Effector memory CD8-positive, alpha-beta T cell (primary cell): ENCODE measurements at regions not wholly inside any gene's neighbourhood (a gene's known extent, or its start where the extent isn't known, plus 50 kb on each side); places are given as distances from the start of the nearest gene placed in this dataset.

ENCODE experiments used
- ATAC-seq: fragments of 150-1000 bp; cut with Tn5 transposase; replicated peaks from 2 replicates; pipeline ENCODE4 v1.10.0; 2021; ENCODE audit warnings: mild to moderate bottlenecking, moderate library complexity
- DNase-seq, 3 experiments: peaks; one replicate each; pipeline ENCODE4 v3.0.0; 2021
- H3K27ac Mint-ChIP-seq, 2 donors: one replicate each; pipeline ENCODE4 v1.8.0; 2022; ENCODE audit warnings: mild to moderate bottlenecking in 2 of 2, mixed read lengths in 2 of 2, moderate library complexity in 2 of 2
- H3K27me3 Mint-ChIP-seq, 2 donors: one replicate each; pipeline ENCODE4 v1.8.0; 2022; ENCODE audit warnings: mixed read lengths in 2 of 2
- H3K36me3 Mint-ChIP-seq: one replicate; pipeline ENCODE4 v1.8.0; 2022; ENCODE audit warnings: mild to moderate bottlenecking, moderate library complexity, mixed read lengths; ENCODE audit not compliant: insufficient read depth
- H3K4me1 Mint-ChIP-seq, 2 donors: one replicate each; pipeline ENCODE4 v1.8.0; 2022; ENCODE audit warnings: low read depth in 2 of 2, mixed read lengths in 2 of 2
- H3K4me3 Mint-ChIP-seq, 2 donors: one replicate each; pipeline ENCODE4 v1.8.0; 2022; ENCODE audit warnings: mild to moderate bottlenecking in 2 of 2, mixed read lengths in 2 of 2, moderate library complexity in 2 of 2
- H3K9me3 Mint-ChIP-seq, 2 donors: one replicate each; pipeline ENCODE4 v1.8.0; 2022; ENCODE audit warnings: mixed read lengths in 2 of 2

DNA sequence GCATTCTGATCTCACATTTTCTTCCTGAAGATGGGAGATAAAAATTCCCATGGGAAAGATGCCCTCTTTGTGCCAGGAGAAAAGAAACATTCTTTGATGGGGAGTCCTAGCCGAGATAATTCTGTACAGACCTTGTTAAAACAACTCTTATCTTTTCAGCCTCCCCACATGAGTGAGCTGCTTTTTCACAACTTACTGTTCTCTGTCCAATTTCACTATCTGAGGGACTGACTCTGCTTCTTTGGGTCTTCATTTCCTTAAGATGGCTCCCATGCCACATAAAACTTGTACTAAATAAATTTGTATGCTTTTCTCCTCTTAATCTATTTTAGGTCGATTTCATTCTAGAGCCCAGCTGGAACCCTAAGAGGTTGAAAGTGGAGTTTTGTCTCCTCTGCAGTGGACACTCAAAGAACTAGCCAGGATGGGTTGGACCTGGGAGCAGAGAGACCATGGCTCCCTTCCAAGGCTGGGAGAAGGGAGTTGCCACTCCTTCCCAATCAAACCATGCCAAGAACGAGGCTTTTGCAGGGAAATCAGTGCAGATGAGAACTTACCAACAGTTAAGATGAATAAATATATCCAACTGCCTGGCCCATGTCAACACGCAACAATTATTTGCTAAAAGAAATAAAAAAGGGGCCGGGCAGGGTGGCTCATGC lies 285.8 kb upstream of the SULF2 start:
- H3K9me3 Mint-ChIP-seq, result no peaks in the 10 kb centered on the region
- no peaks in the 10 kb centered on the region for H3K36me3 Mint-ChIP-seq
- H3K4me3 Mint-ChIP-seq, result no peak overlapping the region
- no peak overlapping the region for H3K27ac Mint-ChIP-seq
- no peaks in the 10 kb centered on the region for H3K4me1 Mint-ChIP-seq
- H3K27me3 Mint-ChIP-seq, result peaks cover 20 to 33% of the 10 kb centered on the region in 2 donors
- DNase-seq (no peak), ATAC-seq (no peak)

DNA sequence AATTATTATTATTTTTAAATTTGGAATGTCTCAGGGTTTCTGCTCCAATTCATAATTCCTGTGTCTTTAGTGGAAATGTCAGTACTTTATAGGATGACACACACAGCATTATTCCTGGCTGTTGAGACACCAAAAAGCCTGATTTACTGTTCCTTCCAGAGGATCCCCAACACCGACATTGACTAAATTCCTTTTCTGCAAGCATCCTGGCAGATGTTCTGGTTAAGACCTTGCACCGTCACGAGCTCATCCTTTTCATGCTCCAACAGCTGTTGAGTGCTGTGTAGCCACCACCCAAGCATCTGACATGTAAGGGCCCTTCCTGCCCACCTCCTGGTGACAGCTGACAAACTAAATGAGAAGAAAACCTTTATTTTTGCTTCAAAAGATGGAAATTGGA lies 284.3 kb upstream of the SULF2 start:
- Mint-ChIP-seq H3K4me1 (no peaks in the 10 kb centered on the region), H3K27ac (no peak overlapping the region)

DNA sequence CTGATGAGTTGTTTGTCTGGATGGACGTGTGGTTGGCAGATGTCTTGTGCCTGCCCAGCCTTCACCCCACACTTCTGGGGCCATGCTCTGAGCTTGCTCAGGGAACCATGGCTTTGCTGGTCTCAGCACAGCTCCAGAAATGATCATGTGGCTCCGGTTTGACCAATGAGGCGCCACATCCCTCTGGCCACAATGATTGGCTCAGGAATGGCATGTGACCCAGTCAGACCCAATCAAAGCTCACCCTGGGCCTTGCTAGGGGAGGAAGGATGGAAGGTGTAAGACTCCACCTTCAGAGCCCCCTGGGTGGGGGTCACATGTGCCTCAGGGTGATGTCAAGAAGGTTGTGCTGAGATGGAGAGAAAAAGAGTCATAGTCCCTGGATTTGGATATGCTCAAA lies 281.6 kb upstream of the SULF2 start:
- H3K9me3 Mint-ChIP-seq, result no peaks in the 10 kb centered on the region
- no peak for DNase-seq
- no peak overlapping the region for H3K4me3 Mint-ChIP-seq
- H3K27me3 Mint-ChIP-seq, result peaks cover 12 to 32% of the 10 kb centered on the region in 2 donors
- ATAC-seq, result no peak
- no peaks in the 10 kb centered on the region for H3K36me3 Mint-ChIP-seq
- no peaks in the 10 kb centered on the region for H3K4me1 Mint-ChIP-seq
- no peak overlapping the region for H3K27ac Mint-ChIP-seq

More for the DNA sequence above, 284.3 kb upstream of the SULF2 start:
- Mint-ChIP-seq H3K27me3 (peaks cover 12 to 26% of the 10 kb centered on the region in 2 donors), H3K36me3 (no peaks in the 10 kb centered on the region), H3K4me3 (no peak overlapping the region), H3K9me3 (no peaks in the 10 kb centered on the region)
- DNase-seq, result no peak
- ATAC-seq, result no peak

DNA sequence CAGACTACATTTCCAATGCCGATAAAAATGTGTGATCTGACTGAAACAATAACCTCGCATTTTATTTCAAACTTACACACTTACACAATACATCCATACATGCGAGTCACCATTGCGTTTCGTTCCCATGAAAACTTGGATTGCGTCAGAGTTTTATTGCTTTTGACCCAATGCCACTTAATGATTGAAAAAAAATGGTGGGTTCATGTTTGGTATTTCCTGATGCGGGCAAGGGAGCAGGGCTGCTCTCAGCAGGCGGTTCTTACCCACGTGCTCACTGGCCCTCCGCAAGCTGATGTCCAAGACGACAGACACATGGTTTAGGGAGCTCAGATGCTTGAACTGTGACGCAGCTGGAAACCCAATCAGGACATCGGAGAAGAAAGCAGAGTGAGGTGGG lies 281.0 kb upstream of the SULF2 start:
- no peak overlapping the region for H3K27ac Mint-ChIP-seq
- no peak for ATAC-seq
- no peaks in the 10 kb centered on the region for H3K9me3 Mint-ChIP-seq
- no peak for DNase-seq
- no peaks in the 10 kb centered on the region for H3K4me1 Mint-ChIP-seq
- H3K36me3 Mint-ChIP-seq, result no peaks in the 10 kb centered on the region
- no peak overlapping the region for H3K4me3 Mint-ChIP-seq
- H3K27me3 Mint-ChIP-seq, result peaks cover 12 to 31% of the 10 kb centered on the region in 2 donors

DNA sequence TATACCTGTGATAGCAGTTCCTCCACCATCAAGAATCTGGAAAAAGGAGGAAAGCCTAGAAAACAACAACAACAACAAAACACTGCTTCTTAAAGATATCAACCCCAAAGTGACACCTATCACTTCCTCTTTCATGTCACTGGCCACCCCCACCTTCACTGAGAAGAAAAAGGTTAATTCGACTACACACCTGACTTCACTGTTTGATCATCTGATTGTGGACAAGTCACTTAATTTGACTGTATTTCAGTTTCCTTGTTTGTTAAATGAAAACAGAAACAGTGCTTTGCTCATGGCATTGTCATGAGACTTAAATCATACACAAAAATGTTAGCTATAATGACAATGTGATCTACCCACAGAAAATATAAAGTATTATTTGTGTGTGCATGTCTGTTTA lies 280.6 kb upstream of the SULF2 start:
- Mint-ChIP-seq H3K36me3 (no peaks in the 10 kb centered on the region), H3K4me3 (no peak overlapping the region), H3K4me1 (no peaks in the 10 kb centered on the region), H3K9me3 (no peaks in the 10 kb centered on the region), H3K27ac (no peak overlapping the region), H3K27me3 (peaks cover 12 to 27% of the 10 kb centered on the region in 2 donors)
- ATAC-seq (no peak), DNase-seq (no peak)

DNA sequence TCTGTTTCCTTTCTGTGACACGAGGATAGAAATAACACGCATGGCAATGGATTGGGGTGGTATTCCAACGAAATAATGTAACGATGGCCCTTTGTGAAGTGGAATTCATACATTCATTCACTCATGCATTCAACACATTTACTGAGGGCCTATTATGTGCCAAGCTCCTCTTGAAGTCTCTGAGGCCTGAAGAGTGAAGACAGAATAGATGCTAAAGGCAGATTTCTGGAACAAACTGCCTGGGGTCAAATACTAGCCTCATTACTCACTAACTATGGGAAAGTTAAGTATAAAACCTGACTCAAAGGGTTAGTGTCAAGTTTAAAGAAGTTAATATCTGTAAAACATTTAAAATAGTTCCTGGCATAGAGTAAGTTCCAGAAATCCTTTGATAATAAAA lies 279.6 kb upstream of the SULF2 start:
- Mint-ChIP-seq H3K36me3 (no peaks in the 10 kb centered on the region), H3K27me3 (peaks cover 4 to 18% of the 10 kb centered on the region in 2 donors), H3K4me3 (no peak overlapping the region), H3K4me1 (no peaks in the 10 kb centered on the region), H3K27ac (no peak overlapping the region), H3K9me3 (no peaks in the 10 kb centered on the region)
- DNase-seq, result no peak
- ATAC-seq, result no peak

DNA sequence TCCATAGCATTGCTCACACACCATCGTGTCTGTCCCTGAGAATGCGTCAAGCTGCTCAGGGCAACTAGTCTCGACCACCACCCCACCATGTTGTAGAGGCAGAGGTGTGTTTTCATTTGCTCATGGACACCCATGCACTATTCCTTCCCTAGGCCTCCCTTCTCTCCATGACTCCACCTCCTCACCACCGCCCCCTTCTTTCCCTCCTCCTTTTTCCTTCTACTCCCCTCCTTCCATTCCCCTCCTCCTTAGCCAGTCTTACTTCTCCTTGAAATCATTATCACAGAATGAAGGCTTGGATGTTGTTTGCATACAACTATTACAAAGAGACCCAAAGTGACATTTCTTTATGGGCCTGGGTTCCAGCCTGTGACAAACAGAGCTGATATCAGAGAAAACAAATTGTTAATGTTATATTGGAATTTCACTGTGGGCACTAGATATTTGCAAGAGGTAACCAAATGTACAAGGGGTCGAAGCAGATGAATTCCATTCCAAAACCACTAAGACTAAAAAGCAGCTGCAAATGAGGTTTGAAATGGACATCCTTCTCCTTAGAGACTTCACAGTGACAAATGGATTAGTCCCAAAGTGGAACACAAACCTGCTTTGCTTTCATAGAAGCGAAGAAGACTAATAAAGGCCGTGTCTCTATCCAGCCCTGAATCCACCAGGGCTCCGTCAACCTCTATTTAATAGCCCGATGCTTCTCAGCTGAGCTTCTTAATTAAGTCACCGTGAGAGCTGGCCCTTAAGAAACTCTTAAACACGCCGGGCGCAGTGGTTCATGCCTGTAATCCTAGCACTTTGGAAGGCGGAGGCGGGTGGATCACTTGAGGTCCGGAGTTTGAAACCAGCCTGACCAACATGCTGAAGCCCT lies 275.8 kb upstream of the SULF2 start:
- Mint-ChIP-seq H3K27me3 (peaks cover 0 to 26% of the 10 kb centered on the region in 2 donors), H3K9me3 (no peaks in the 10 kb centered on the region), H3K36me3 (no peaks in the 10 kb centered on the region), H3K27ac (no peak overlapping the region), H3K4me3 (no peak overlapping the region), H3K4me1 (no peaks in the 10 kb centered on the region)
- DNase-seq, result no peak
- ATAC-seq, result no peak

DNA sequence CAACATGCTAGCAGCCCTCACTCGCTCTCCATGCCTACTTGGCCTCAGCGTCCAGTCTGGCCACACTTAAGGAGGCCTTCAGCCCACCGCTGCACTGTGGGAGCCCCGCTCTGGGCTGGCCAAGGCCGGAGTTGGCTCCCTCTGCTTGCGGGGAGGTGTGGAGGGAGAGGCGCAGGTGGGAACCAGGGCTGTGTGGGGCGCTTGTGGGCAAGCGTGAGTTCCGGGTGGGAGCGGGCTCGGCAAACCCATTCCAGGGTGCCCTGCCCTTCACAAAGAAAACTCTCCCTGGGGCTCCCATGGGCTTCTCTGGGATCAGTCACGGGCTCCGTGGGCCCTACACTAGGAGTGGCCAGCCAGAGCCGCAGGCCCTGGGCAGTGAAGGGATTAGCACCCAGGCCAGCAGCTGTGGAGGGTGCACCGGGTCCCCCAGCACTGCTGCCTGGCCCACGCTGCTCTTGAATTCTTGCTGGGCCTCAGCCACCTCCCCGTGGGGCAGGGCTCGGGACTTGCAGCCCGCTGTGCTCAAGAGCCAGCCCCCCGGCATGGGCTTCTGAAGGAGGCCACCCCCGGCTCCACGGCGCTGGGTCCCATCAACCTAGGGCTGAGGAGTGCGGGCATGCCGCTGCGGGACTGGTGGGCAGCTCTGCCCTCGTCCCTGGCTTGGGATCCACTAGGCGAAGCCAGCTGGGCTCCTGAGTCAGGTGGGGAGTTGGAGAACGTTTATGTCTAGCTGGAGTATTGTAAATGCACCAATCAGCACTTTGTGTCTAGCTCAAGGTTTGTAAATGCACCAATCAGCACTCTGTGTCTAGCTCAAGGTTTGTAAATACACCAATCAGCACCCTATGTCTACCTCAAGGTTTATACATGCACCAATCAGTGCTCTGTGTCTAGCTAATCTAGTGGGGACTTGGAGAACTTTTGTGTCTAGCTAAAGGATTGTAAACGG lies 273.6 kb upstream of the SULF2 start:
- ATAC-seq, result no peak
- no peak overlapping the region for H3K4me3 Mint-ChIP-seq
- H3K4me1 Mint-ChIP-seq, result no peaks in the 10 kb centered on the region
- H3K9me3 Mint-ChIP-seq, result no peaks in the 10 kb centered on the region
- no peak for DNase-seq
- H3K27ac Mint-ChIP-seq, result no peak overlapping the region
- H3K27me3 Mint-ChIP-seq, result peaks cover 10 to 26% of the 10 kb centered on the region in 2 donors
- no peaks in the 10 kb centered on the region for H3K36me3 Mint-ChIP-seq

DNA sequence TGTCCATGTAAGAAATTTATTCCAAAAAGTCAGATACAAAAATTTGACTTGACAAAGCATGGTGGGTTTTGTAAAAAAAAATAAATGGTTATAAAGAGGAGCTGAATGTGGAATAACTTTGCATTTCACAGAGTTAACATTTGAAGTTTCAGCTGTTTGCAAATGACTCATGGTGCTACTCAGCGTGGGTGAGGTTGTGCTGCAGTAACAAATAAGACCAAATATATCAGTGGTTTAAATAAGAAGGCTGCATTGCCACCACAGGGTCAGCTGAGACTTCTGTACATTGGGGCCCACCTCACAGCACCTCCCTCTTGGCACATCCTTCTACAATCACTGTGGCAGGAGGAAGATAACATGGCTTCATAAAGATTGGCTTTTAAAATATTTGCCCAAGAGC lies 272.5 kb upstream of the SULF2 start:
- ATAC-seq (no peak), DNase-seq (no peak)
- Mint-ChIP-seq H3K4me3 (no peak overlapping the region), H3K27me3 (peaks cover 10 to 17% of the 10 kb centered on the region in 2 donors), H3K27ac (no peak overlapping the region), H3K36me3 (no peaks in the 10 kb centered on the region), H3K4me1 (no peaks in the 10 kb centered on the region), H3K9me3 (no peaks in the 10 kb centered on the region)

DNA sequence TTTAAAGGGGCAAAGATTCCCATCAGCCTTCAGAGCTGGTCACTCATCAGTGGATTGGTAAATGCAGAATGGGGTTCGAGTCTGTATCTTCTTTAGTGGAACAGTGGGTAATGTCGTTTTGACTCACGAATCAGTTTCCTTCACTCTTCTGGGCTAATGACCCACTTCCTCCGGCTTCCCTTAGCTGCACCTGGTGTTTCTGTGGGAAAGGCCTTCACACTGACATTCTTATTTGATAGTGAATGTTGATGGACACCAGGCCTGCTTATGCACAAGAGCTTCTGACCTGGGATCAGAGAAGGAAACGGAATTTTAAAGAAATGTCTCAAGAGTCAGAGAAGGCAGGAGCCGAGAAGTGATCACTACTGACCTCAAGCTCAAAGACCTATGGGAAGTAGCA lies 272.0 kb upstream of the SULF2 start:
- Mint-ChIP-seq H3K27ac (no peak overlapping the region), H3K4me1 (no peaks in the 10 kb centered on the region), H3K36me3 (no peaks in the 10 kb centered on the region), H3K27me3 (peaks cover 10 to 14% of the 10 kb centered on the region in 2 donors), H3K4me3 (no peak overlapping the region), H3K9me3 (no peaks in the 10 kb centered on the region)
- no peak for DNase-seq
- no peak for ATAC-seq

DNA sequence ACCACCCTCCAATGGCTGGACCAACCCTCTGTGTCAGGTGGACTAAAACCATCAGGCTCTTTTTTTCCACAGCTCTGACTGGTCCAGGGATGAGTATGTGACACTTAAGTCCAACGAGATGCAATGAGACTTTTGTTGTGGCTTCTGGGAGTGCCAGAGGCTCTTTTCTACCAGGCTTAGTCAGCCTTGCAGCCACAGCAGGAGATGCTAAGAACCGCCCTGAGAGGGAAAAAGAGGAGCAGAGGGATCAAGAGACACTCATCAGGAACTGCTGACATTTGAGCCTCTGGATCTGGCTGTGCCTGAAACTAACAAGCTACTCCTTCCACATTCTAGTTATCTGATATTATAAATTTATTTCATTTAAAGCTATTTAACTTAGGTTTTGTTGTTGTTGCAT lies 270.9 kb upstream of the SULF2 start:
- ATAC-seq (no peak), DNase-seq (no peak)
- Mint-ChIP-seq H3K4me1 (no peaks in the 10 kb centered on the region), H3K9me3 (no peaks in the 10 kb centered on the region), H3K36me3 (no peaks in the 10 kb centered on the region), H3K27me3 (peaks cover 10 to 24% of the 10 kb centered on the region in 2 donors), H3K4me3 (no peak overlapping the region), H3K27ac (no peak overlapping the region)

DNA sequence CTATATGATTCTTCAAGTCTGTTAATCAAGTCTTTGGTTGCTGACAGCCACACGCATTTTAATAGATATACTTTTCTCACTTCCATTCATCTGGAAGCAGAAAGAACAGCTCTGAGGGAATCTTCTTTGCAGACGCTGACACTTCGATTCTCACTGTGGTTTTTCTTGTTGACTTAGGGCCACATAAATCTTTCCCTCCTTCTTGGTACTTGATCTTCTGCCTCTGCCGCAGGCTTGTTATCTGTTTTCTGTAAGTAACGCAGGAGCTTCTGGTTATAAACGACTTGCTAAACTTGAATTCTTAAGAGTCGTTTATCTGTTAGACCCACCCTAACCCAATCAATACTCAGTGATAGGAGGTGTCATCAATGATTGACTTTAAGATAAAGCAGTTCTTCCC lies 268.8 kb upstream of the SULF2 start:
- H3K27ac Mint-ChIP-seq, result no peak overlapping the region
- peaks cover 0 to 4% of the 10 kb centered on the region in 2 donors for H3K9me3 Mint-ChIP-seq
- H3K27me3 Mint-ChIP-seq, result peaks cover 10 to 34% of the 10 kb centered on the region in 2 donors
- H3K4me3 Mint-ChIP-seq, result no peak overlapping the region
- H3K4me1 Mint-ChIP-seq, result no peaks in the 10 kb centered on the region
- no peak for ATAC-seq
- DNase-seq, result no peak
- H3K36me3 Mint-ChIP-seq, result no peaks in the 10 kb centered on the region

DNA sequence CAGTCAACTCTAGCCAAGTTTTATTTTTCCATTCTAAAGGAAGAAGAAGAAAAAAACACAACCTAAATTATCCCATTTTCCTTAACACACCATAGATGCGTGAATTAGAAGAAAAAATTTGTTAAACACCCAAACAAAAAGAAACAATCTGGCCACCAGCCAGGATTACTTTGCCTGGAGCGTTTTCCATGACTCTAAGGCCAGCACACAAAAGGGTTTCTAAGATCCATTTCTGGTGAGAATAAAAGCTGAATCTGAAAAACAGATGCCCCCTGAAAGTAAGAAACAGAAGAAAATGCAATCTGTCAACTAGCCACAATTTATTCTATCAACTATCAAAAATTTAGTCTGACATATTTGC lies 267.2 kb upstream of the SULF2 start:
- no peak for ATAC-seq
- Mint-ChIP-seq H3K4me1 (no peaks in the 10 kb centered on the region), H3K36me3 (no peaks in the 10 kb centered on the region), H3K27ac (no peak overlapping the region), H3K27me3 (peaks cover 10 to 40% of the 10 kb centered on the region in 2 donors), H3K4me3 (no peak overlapping the region), H3K9me3 (peaks cover 0 to 4% of the 10 kb centered on the region in 2 donors)
- no peak for DNase-seq
